ENCODE measurements at regions not wholly inside any gene's neighbourhood (a gene's known extent, or its start where the extent isn't known, plus 50 kb on each side); places are given as distances from the start of the nearest gene placed in this dataset.

GRCh38 chr13:42485272-42485671, 88.7 kb upstream of the TNFSF11 start:
- TF ChIP-seq EZH2 (IDR thresholded peaks at IDR 0.05; ENCODE audit: low read length, unreplicated experiment) (no peak), CTCF (conservative IDR thresholded peaks at IDR 0.05; ENCODE audit: low read depth, low read length) (no peak), EZH2phosphoT487 (IDR thresholded peaks at IDR 0.05; ENCODE audit: borderline replicate concordance, low read length) (no peak)
- ChIA-PET POLR2A (ENCODE audit: unreplicated experiment) (no interaction called here), CTCF (no interaction called here)
- Histone ChIP-seq H3K4me1 (ENCODE audit: insufficient read depth, low read length) (peaks cover 45% of the 10 kb centered on the region), H3F3A (ENCODE audit: low read length, unreplicated experiment) (no peaks in the 10 kb centered on the region), H3K4me2 (ENCODE audit: low read length) (no peak overlapping the region), H3K27me3 (ENCODE audit: low read length) (no peaks in the 10 kb centered on the region), H3K36me3 (ENCODE audit: low read depth, low read length) (no peaks in the 10 kb centered on the region), H3K9ac (ENCODE audit: low read length) (no peak overlapping the region), H3K9me3 (ENCODE audit: low read length) (no peaks in the 10 kb centered on the region), H3K27ac (ENCODE audit: low read length) (no peak overlapping the region), H3K9me2 (replicated peaks; ENCODE audit: low read length) (no peaks in the 10 kb centered on the region), H3K79me2 (ENCODE audit: low read length) (no peaks in the 10 kb centered on the region), H4K20me1 (ENCODE audit: low read length) (no peaks in the 10 kb centered on the region), H3K4me3 (ENCODE audit: low read length) (no peak overlapping the region), H2AFZ (ENCODE audit: low read length) (no peak overlapping the region)
- DNase-seq: no peak
- ATAC-seq: no peak
- no TSS peak for BruUV-seq (replicated peaks)
- intact Hi-C loops (cut with micrococcal nuclease): no loop called here

GRCh38 chr13:42486711-42487198, 87.2 kb upstream of the TNFSF11 start:
- Histone ChIP-seq H3K4me3 (ENCODE audit: low read length) (peak overlapping the region; percentile 39; the same call in 1 of the 2 replicates), H3K36me3 (ENCODE audit: low read depth, low read length) (no peaks in the 10 kb centered on the region), H3K9me2 (replicated peaks; ENCODE audit: low read length) (no peaks in the 10 kb centered on the region), H3K4me2 (ENCODE audit: low read length) (peak overlapping the region; percentile 81), H3K9me3 (ENCODE audit: low read length) (no peaks in the 10 kb centered on the region), H3K4me1 (ENCODE audit: insufficient read depth, low read length) (peaks cover 53% of the 10 kb centered on the region), H3K79me2 (ENCODE audit: low read length) (no peaks in the 10 kb centered on the region), H4K20me1 (ENCODE audit: low read length) (no peaks in the 10 kb centered on the region), H2AFZ (ENCODE audit: low read length) (no peak overlapping the region), H3K27me3 (ENCODE audit: low read length) (no peaks in the 10 kb centered on the region), H3K27ac (ENCODE audit: low read length) (peak overlapping the region; percentile 94), H3K9ac (ENCODE audit: low read length) (peak overlapping the region; percentile 69; the same call in 1 of the 2 replicates), H3F3A (ENCODE audit: low read length, unreplicated experiment) (no peaks in the 10 kb centered on the region)
- ChIA-PET CTCF (interaction anchor here (0.5 to 1.0 kb wide), 2 partner anchors 8 to 1821 kb away, joined by 3 to 4 read pairs; no protein-coding TSS in a partner anchor), POLR2A (ENCODE audit: unreplicated experiment) (interaction anchor here (0.6 kb wide), 1 partner anchor 47 kb away, joined by 3 read pairs; no protein-coding TSS in a partner anchor)
- peak; percentile 80 for ATAC-seq
- intact Hi-C loops (cut with micrococcal nuclease): loop anchor here (2.0 kb wide), 1 partner anchor 46 kb away; no protein-coding TSS in a partner anchor
- no TSS peak for BruUV-seq (replicated peaks)
- TF ChIP-seq CTCF (conservative IDR thresholded peaks at IDR 0.05; ENCODE audit: low read depth, low read length) (no peak), EZH2 (IDR thresholded peaks at IDR 0.05; ENCODE audit: low read length, unreplicated experiment) (no peak), EZH2phosphoT487 (IDR thresholded peaks at IDR 0.05; ENCODE audit: borderline replicate concordance, low read length) (no peak)
- peak; percentile 88 for DNase-seq

- H3K36me3 ChIP-seq (ENCODE audit: low read depth, low read length): no peaks in the 10 kb centered on the region
- H3K9me2 ChIP-seq (replicated peaks; ENCODE audit: low read length): no peaks in the 10 kb centered on the region
- BruUV-seq (replicated peaks): no TSS peak
- ChIA-PET POLR2A (ENCODE audit: unreplicated experiment) (interaction anchor here (0.6 kb wide), 1 partner anchor 47 kb away, joined by 3 read pairs; no protein-coding TSS in a partner anchor), CTCF (interaction anchor here (1.0 kb wide), 1 partner anchor 8 kb away, joined by 3 read pairs; no protein-coding TSS in a partner anchor)
- H3K4me2 ChIP-seq (ENCODE audit: low read length): peak overlapping the region; percentile 81
- H2AFZ ChIP-seq (ENCODE audit: low read length): peak overlapping the region; percentile 56
- ATAC-seq (no peak), DNase-seq (peak; percentile 76)
- H3K9me3 ChIP-seq (ENCODE audit: low read length): no peaks in the 10 kb centered on the region
- peak overlapping the region; percentile 39 for H3K4me3 ChIP-seq (ENCODE audit: low read length)
- no peaks in the 10 kb centered on the region for H3K27me3 ChIP-seq (ENCODE audit: low read length)
- peaks cover 53% of the 10 kb centered on the region for H3K4me1 ChIP-seq (ENCODE audit: insufficient read depth, low read length)
- no peaks in the 10 kb centered on the region for H4K20me1 ChIP-seq (ENCODE audit: low read length)
- no peaks in the 10 kb centered on the region for H3K79me2 ChIP-seq (ENCODE audit: low read length)
- intact Hi-C loops (cut with micrococcal nuclease): loop anchor here (2.0 kb wide), 1 partner anchor 46 kb away; no protein-coding TSS in a partner anchor
- TF ChIP-seq EZH2 (IDR thresholded peaks at IDR 0.05; ENCODE audit: low read length, unreplicated experiment) (no peak), EZH2phosphoT487 (IDR thresholded peaks at IDR 0.05; ENCODE audit: borderline replicate concordance, low read length) (no peak), CTCF (conservative IDR thresholded peaks at IDR 0.05; ENCODE audit: low read depth, low read length) (no peak)
- H3K9ac ChIP-seq (ENCODE audit: low read length): peak overlapping the region; percentile 69
- H3F3A ChIP-seq (ENCODE audit: low read length, unreplicated experiment): no peaks in the 10 kb centered on the region
- H3K27ac ChIP-seq (ENCODE audit: low read length): peak overlapping the region; percentile 94
These were observed 86.7 kb upstream of the TNFSF11 start for GRCh38 chr13:42487221-42487620.
